KMS-11 (cell line): ENCODE measurements at regions not wholly inside any gene's neighbourhood (a gene's known extent, or its start where the extent isn't known, plus 50 kb on each side); places are given as distances from the start of the nearest gene placed in this dataset.

Experiments
- H2AFZ ChIP-seq: fragments of 200-600 bp; sonication (generic); 2 replicates; pipeline ENCODE4 v1.6.1; 2016; ENCODE audit warnings: antibody characterized with exemption, mixed run types, low read depth
- H3K27ac ChIP-seq: fragments of 200-600 bp; sonication (generic); 2 replicates; pipeline ENCODE4 v1.6.1; 2016; ENCODE audit warnings: mild to moderate bottlenecking, mixed run types
- H3K27me3 ChIP-seq: fragments of 200-600 bp; sonication (generic); 2 replicates; pipeline ENCODE4 v1.6.1; 2017; ENCODE audit warnings: mild to moderate bottlenecking, low read depth, mixed run types, moderate library complexity; ENCODE audit not compliant: insufficient read depth
- H3K36me3 ChIP-seq: fragments of 200-600 bp; sonication (generic); 2 replicates; pipeline ENCODE4 v1.6.1; 2017; ENCODE audit warnings: mild to moderate bottlenecking, mixed run types; ENCODE audit not compliant: insufficient read depth
- H3K4me1 ChIP-seq: fragments of 200-600 bp; sonication (generic); 2 replicates; pipeline ENCODE4 v1.6.1; 2016; ENCODE audit warnings: mild to moderate bottlenecking, low read depth, mixed run types; ENCODE audit not compliant: poor library complexity, severe bottlenecking
- H3K4me2 ChIP-seq: fragments of 200-600 bp; sonication (generic); 2 replicates; pipeline ENCODE4 v1.7.0; 2016; ENCODE audit warnings: mild to moderate bottlenecking, mixed run types
- H3K4me3 ChIP-seq: fragments of 200-600 bp; sonication (generic); IDR thresholded peaks from 2 replicates; pipeline ENCODE4 v1.6.1; 2017; ENCODE audit warnings: low read depth, low read length, mixed read lengths; ENCODE audit not compliant: insufficient read depth
- H3K79me2 ChIP-seq: fragments of 200-600 bp; sonication (generic); 2 replicates; pipeline ENCODE4 v1.6.1; 2016; ENCODE audit warnings: low read depth, mixed run types; ENCODE audit not compliant: insufficient read depth
- H3K9ac ChIP-seq: fragments of 200-600 bp; sonication (generic); 2 replicates; pipeline ENCODE4 v1.6.1; 2016; ENCODE audit warnings: mild to moderate bottlenecking, mixed run types
- H4K20me1 ChIP-seq: fragments of 200-600 bp; sonication (generic); 2 replicates; pipeline ENCODE4 v1.6.1; 2016; ENCODE audit warnings: mild to moderate bottlenecking, mixed run types; ENCODE audit not compliant: insufficient read depth
- CTCF ChIP-seq: fragments of 200-600 bp; sonication (generic); conservative IDR thresholded peaks from 2 replicates; pipeline ENCODE4 v1.6.1; 2017; ENCODE audit warnings: low read depth, mild to moderate bottlenecking, antibody characterized with exemption, low read length, moderate library complexity, mixed read lengths

- no peak overlapping the region for H3K27ac ChIP-seq
- no peaks in the 10 kb centered on the region for H4K20me1 ChIP-seq
- no peaks in the 10 kb centered on the region for H3K79me2 ChIP-seq
- H3K9ac ChIP-seq, result no peak overlapping the region
- H3K4me2 ChIP-seq, result no peak overlapping the region
- H3K36me3 ChIP-seq, result no peaks in the 10 kb centered on the region
- no peak overlapping the region for H3K4me3 ChIP-seq
- no peak overlapping the region for H2AFZ ChIP-seq
- H3K27me3 ChIP-seq, result no peaks in the 10 kb centered on the region
- H3K4me1 ChIP-seq, result no peaks in the 10 kb centered on the region
- TF ChIP-seq CTCF, result no peak
These were observed 204.3 kb downstream of the TFAP2C start for GRCh38 chr20:56833427-56833826.

- H3K4me1 ChIP-seq, result no peaks in the 10 kb centered on the region
- H4K20me1 ChIP-seq, result no peaks in the 10 kb centered on the region
- H3K4me2 ChIP-seq, result no peak overlapping the region
- no peaks in the 10 kb centered on the region for H3K36me3 ChIP-seq
- no peak overlapping the region for H3K9ac ChIP-seq
- H3K4me3 ChIP-seq, result no peak overlapping the region
- H3K79me2 ChIP-seq, result no peaks in the 10 kb centered on the region
- no peaks in the 10 kb centered on the region for H3K27me3 ChIP-seq
- no peak overlapping the region for H3K27ac ChIP-seq
- no peak for TF ChIP-seq CTCF
- no peak overlapping the region for H2AFZ ChIP-seq
These were observed 206.9 kb downstream of the TFAP2C start for GRCh38 chr20:56835829-56836550.

DNA sequence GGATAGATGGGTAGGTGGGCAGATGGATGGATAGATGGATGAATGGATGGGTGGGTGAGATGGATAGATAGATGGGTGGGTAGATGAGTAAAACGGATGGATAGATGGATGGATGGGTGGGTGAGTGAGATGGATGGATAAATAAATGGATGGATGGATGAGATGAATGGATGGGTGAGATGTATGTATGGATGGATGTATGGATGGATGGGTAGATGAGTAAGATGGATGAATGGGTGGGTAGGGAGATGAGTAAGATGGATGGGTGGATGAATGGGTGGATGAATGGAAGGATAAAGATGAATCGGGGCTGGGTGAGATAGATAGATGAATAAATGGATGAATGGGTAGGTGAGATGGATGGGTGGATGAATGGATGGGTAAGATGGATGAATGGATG is 210.1 kb downstream of the TFAP2C start:
- no peaks in the 10 kb centered on the region for H3K27me3 ChIP-seq
- H3K36me3 ChIP-seq, result no peaks in the 10 kb centered on the region
- H3K9ac ChIP-seq, result no peak overlapping the region
- no peak overlapping the region for H3K27ac ChIP-seq
- H3K4me3 ChIP-seq, result no peak overlapping the region
- H3K4me1 ChIP-seq, result no peaks in the 10 kb centered on the region
- H2AFZ ChIP-seq, result no peak overlapping the region
- H3K4me2 ChIP-seq, result no peak overlapping the region
- no peaks in the 10 kb centered on the region for H3K79me2 ChIP-seq
- H4K20me1 ChIP-seq, result no peaks in the 10 kb centered on the region
- no peak for TF ChIP-seq CTCF

GRCh38 chr20:56839786-56840185 is 210.7 kb downstream of the TFAP2C start:
- Histone ChIP-seq H3K36me3 (no peaks in the 10 kb centered on the region), H3K9ac (no peak overlapping the region), H3K4me3 (no peak overlapping the region), H3K79me2 (no peaks in the 10 kb centered on the region), H3K4me2 (no peak overlapping the region), H3K27me3 (no peaks in the 10 kb centered on the region), H2AFZ (no peak overlapping the region), H3K27ac (no peak overlapping the region), H3K4me1 (no peaks in the 10 kb centered on the region), H4K20me1 (no peaks in the 10 kb centered on the region)
- TF ChIP-seq CTCF, result no peak
